ENCODE measurements at regions not wholly inside any gene's neighbourhood (a gene's known extent, or its start where the extent isn't known, plus 50 kb on each side); places are given as distances from the start of the nearest gene placed in this dataset.

DNA sequence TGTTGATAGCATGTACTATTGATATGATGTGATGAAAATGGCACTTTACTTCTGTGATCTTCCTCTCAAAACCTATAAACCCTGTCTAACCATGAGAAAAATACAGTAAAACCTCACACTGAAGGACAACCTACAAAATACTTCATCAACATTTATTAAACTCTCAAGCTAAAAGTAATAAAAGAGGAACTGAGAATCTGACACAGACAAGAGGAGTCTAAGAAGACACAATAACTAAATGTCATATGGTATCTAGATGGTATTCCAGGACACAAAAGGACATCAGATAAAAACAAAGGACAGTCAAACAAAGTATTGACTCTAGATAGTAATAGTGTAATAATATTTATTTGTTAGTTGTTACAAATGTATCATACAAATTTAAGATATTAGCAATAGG is 655.3 kb downstream of the SH3BGRL start:
- no peak for DNase-seq (ENCODE audit: extremely low read depth, low read depth)
- TF ChIP-seq, protein P1, sequence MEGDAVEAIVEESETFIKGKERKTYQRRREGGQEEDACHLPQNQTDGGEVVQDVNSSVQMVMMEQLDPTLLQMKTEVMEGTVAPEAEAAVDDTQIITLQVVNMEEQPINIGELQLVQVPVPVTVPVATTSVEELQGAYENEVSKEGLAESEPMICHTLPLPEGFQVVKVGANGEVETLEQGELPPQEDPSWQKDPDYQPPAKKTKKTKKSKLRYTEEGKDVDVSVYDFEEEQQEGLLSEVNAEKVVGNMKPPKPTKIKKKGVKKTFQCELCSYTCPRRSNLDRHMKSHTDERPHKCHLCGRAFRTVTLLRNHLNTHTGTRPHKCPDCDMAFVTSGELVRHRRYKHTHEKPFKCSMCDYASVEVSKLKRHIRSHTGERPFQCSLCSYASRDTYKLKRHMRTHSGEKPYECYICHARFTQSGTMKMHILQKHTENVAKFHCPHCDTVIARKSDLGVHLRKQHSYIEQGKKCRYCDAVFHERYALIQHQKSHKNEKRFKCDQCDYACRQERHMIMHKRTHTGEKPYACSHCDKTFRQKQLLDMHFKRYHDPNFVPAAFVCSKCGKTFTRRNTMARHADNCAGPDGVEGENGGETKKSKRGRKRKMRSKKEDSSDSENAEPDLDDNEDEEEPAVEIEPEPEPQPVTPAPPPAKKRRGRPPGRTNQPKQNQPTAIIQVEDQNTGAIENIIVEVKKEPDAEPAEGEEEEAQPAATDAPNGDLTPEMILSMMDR (IDR thresholded peaks at IDR 0.05; ENCODE audit: low read depth, low read length) = no peak

DNA sequence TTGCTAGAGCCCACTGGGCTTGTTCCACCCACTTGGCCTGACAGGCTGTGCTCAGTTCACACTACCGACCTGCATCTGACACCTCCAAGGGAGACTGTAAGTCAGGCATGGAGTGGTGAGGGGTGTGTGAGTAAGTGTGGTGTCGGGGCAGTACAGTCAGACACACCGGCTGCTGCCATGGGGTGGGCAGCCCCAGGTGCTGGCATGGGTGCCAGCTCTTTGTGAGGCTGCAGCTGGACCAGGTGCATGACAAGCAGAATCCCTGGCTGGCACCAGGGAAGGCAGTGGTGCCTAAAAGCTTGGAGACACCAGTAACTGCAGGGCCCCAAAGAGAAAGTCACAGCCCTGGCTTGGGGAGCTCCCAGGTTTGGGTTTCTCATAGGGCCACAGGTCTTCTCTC is 665.0 kb downstream of the SH3BGRL start:
- no peak for DNase-seq (ENCODE audit: extremely low read depth, low read depth)
- TF ChIP-seq, protein P1 (IDR thresholded peaks at IDR 0.05; ENCODE audit: low read depth, low read length) = no peak

DNA sequence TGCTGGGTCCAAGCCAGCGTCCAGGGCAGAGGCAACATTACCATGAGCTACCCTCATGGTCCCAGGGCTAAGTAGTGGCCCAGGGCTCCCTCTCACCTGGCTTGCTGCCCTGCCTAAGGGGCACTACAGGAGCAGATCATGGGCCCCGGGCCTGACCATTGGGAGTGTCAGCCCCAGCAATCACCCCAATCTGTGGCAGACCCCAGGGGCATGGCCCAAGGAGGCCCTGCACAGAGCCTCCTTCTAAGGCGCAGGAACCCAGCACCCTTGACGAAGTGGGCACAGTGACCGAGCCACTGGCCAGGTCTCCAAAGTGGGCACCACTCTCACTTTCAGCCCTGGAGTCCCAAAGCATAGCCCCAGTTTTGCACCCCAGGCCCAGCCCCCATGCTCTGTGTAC is 667.1 kb downstream of the SH3BGRL start:
- no peak for DNase-seq (ENCODE audit: extremely low read depth, low read depth)
- TF ChIP-seq, protein P1 (IDR thresholded peaks at IDR 0.05; ENCODE audit: low read depth, low read length) = no peak

DNA sequence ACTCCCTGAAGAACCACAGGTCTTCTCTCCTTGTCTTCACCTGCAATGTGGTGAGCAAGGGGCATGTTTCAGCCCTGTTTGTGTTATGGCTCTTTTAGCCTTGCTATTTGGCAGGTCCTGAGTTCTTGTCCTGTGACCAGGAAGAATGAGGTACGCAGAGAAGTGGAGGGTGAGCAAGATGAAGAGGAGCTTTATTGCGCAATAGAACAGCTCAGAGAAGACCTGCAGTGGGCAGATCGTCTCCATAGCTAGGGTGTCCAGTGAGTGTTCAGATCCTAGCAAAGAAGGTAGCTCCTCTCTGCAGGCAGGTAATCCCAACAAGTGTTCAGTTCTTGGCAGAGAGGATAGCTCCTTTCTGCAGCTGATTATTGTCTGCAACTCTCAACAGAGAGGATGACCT is 672.9 kb downstream of the SH3BGRL start:
- no peak for DNase-seq (ENCODE audit: extremely low read depth, low read depth)
- TF ChIP-seq, protein P1 (IDR thresholded peaks at IDR 0.05; ENCODE audit: low read depth, low read length) = no peak

DNA sequence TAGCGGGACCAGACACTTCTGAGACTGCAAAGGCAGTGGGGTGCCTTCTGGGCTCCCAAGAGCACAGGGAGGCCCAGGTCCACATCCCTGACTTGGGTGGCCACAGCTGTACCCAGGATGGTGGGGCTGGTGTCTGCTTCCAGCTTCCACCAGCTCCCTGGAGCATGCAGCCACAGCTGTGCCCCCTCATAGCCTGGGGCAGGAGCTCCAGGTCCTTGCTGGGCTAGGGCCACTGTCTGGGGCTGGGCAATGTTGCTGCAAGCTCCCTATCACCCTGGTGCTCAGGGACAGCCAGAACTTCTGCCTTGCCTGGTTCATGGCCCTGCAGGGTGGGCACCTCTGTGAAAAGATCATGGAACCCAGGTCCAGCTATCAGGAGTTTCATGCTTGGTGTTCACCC is 673.9 kb downstream of the SH3BGRL start:
- no peak for DNase-seq (ENCODE audit: extremely low read depth, low read depth)
- TF ChIP-seq, protein P1 (IDR thresholded peaks at IDR 0.05; ENCODE audit: low read depth, low read length) = no peak

DNA sequence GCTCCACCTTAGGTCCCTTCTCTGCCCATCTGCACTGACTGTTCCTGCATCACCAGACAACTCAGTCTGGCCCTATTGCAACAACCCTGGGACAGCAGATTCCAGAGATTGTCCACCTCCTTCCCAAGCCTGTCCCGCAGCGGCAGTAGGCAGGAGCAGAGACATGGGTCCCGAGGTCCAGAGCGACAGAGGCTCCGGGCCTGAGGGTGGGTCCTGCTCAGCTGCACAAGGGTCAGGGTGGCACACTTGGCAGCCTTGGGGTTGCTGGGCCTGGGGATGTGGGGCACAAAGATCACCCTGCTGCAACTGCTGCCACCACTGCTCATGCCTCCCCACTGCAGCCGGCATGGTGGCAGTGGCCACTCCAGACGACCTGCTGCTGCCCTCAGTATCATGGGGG is 674.5 kb downstream of the SH3BGRL start:
- no peak for DNase-seq (ENCODE audit: extremely low read depth, low read depth)
- TF ChIP-seq, protein P1 (IDR thresholded peaks at IDR 0.05; ENCODE audit: low read depth, low read length) = no peak

DNA sequence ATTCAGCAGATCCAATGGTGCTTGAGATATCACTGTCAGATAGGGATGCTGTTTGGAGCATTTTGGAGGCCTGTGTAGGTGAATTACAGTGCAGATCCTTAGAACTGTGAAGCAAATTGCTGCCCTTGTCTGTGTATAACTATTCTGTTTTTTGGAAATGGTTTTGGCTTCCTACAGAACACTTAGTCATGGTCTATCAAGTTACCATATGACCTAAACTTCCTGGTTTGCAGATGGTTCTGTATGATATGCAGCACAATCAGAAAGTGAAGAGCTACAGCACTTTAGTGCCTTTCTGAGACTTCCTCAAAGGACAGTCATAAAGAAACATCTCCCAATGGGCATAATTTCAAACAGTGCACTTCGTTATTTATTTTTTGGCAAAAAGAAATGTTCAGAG is 688.6 kb downstream of the SH3BGRL start:
- no peak for DNase-seq (ENCODE audit: extremely low read depth, low read depth)
- TF ChIP-seq, protein P1 (IDR thresholded peaks at IDR 0.05; ENCODE audit: low read depth, low read length) = no peak
